HG03095 (cell line): ENCODE measurements at regions not wholly inside any gene's neighbourhood (a gene's known extent, or its start where the extent isn't known, plus 50 kb on each side); places are given as distances from the start of the nearest gene placed in this dataset.
"Not testable (repeated sequence)": the region's sequence is repeated elsewhere in the genome, so short reads cannot be mapped to it uniquely, and the experiment has no call there.

Experiments
- ATAC-seq: cut with Tn5 transposase; IDR thresholded peaks from one replicate; pipeline ENCODE4 v1.9.1; 2021; ENCODE audit warnings: moderate library complexity; ENCODE audit not compliant: unreplicated experiment

- ATAC-seq = no peak
These were observed 228.3 kb upstream of the C9orf72 start for GRCh38 chr9:27801545-27801944.

- no peak for ATAC-seq
These were observed 229.1 kb upstream of the C9orf72 start for GRCh38 chr9:27802418-27802817.

GRCh38 chr9:27808864-27809263, 235.6 kb upstream of the C9orf72 start:
- ATAC-seq = no peak

- ATAC-seq = no peak
These were observed 244.5 kb upstream of the C9orf72 start for GRCh38 chr9:27817747-27818146.

- ATAC-seq = no peak
These were observed 245.1 kb upstream of the C9orf72 start for GRCh38 chr9:27818348-27818747.

GRCh38 chr9:27828908-27829307, 255.6 kb upstream of the C9orf72 start:
- ATAC-seq = no peak

- no peak for ATAC-seq
These were observed 256.3 kb upstream of the C9orf72 start for GRCh38 chr9:27829621-27830020.

GRCh38 chr9:27832108-27832507, 258.8 kb upstream of the C9orf72 start:
- not testable (repeated sequence) for ATAC-seq

GRCh38 chr9:27835286-27835685, 262.0 kb upstream of the C9orf72 start:
- ATAC-seq = no peak

GRCh38 chr9:27835746-27836145, 262.5 kb upstream of the C9orf72 start:
- ATAC-seq = no peak

GRCh38 chr9:27836661-27837401, 263.6 kb upstream of the C9orf72 start:
- no peak for ATAC-seq

- ATAC-seq = no peak
These were observed 265.6 kb upstream of the C9orf72 start for GRCh38 chr9:27838876-27839275.

- ATAC-seq = not testable (repeated sequence)
These were observed 266.5 kb upstream of the C9orf72 start for GRCh38 chr9:27839767-27840166.

GRCh38 chr9:27844797-27845196, 271.5 kb upstream of the C9orf72 start:
- ATAC-seq = no peak

GRCh38 chr9:27847380-27847779, 274.1 kb upstream of the C9orf72 start:
- no peak for ATAC-seq

- ATAC-seq = no peak
These were observed 274.5 kb upstream of the C9orf72 start for GRCh38 chr9:27847818-27848217.

- no peak for ATAC-seq
These were observed 275.0 kb upstream of the C9orf72 start for GRCh38 chr9:27848315-27848714.

- ATAC-seq = no peak
These were observed 278.6 kb upstream of the C9orf72 start for GRCh38 chr9:27851858-27852257.

GRCh38 chr9:27853529-27853928, 280.2 kb upstream of the C9orf72 start:
- no peak for ATAC-seq

- no peak for ATAC-seq
These were observed 282.8 kb upstream of the C9orf72 start for GRCh38 chr9:27856054-27856453.

GRCh38 chr9:27856748-27857147, 283.5 kb upstream of the C9orf72 start:
- no peak for ATAC-seq

GRCh38 chr9:27861887-27862286, 288.6 kb upstream of the C9orf72 start:
- no peak for ATAC-seq
